Psoas muscle (tissue), 7 donors: ENCODE measurements at regions not wholly inside any gene's neighbourhood (a gene's known extent, or its start where the extent isn't known, plus 50 kb on each side); places are given as distances from the start of the nearest gene placed in this dataset.

Source experiments
- ATAC-seq, 4 donors: fragments of 200-7000 bp; cut with Tn5 transposase; one replicate each; pipeline ENCODE4 v1.9.1; 2020; ENCODE audit warnings: moderate library complexity in 3 of 4, mild to moderate bottlenecking in 2 of 4
- DNase-seq, 2 donors: peaks; one replicate each; pipeline ENCODE4 v3.0.0-alpha.2; 2020
- H3K27ac ChIP-seq: fragments of 200-600 bp; one replicate; pipeline ENCODE4 v1.8.0; 2022
- H3K27me3 ChIP-seq, 3 donors: fragments of 200-600 bp in 1 of 3; one replicate each; pipeline versions ENCODE4 v1.6.1 to v1.8.0; 2013 to 2022; ENCODE audit warnings: low read length in 2 of 3, mild to moderate bottlenecking in 2 of 3, moderate library complexity in 1 of 3; ENCODE audit not compliant: insufficient read depth in 3 of 3
- H3K36me3 ChIP-seq, 2 donors: fragments of 200-600 bp in 1 of 2; one replicate each; pipeline versions ENCODE4 v1.6.1 to v1.8.0; 2013 to 2022; ENCODE audit warnings: low read depth in 1 of 2, mild to moderate bottlenecking in 1 of 2, moderate library complexity in 1 of 2; ENCODE audit not compliant: insufficient read depth in 1 of 2
- H3K4me1 ChIP-seq: fragments of 200-600 bp; one replicate; pipeline ENCODE4 v1.8.0; 2022
- H3K4me3 ChIP-seq: fragments of 200-600 bp; one replicate; pipeline ENCODE4 v1.8.0; 2022; ENCODE audit warnings: mild to moderate bottlenecking
- H3K9me3 ChIP-seq: fragments of 200-600 bp; one replicate; pipeline ENCODE4 v1.8.0; 2022
- CTCF ChIP-seq: fragments of 200-600 bp; IDR thresholded peaks from one replicate; pipeline ENCODE4 v1.8.0; 2022; ENCODE audit warnings: antibody characterized with exemption
- WGBS, 3 donors: extraction: QIAGEN DNeasy Blood & Tissue Kit; methylation state at CpG; one replicate each; pipeline versions ENCODE4 v1.1.6 to v1.1.7; 2013; 5-methylcytosine and 5-hydroxymethylcytosine counted together
- intact Hi-C, 2 donors: fragments of 100-400 bp; cut with DNase I; formaldehyde crosslinking; loops; one replicate each; pipeline versions ENCODE4 v1.11.0 to v1.14.2; 2022
- donor health status: healthy with polysubstance abuse.
- donor health status: DM: no; HTN: no; CAD: no; lungs with moderate emphysema.
- donor health status: Bipolar disorder and iron deficiency.
- donor health status: healthy.
- donor health status: DM: yes; HTN: yes; CAD: no.
- donor health status: DM: no; HTN: no; CAD: no.
- donor health status: DM: yes; HTN: yes; CAD: no.

DNA sequence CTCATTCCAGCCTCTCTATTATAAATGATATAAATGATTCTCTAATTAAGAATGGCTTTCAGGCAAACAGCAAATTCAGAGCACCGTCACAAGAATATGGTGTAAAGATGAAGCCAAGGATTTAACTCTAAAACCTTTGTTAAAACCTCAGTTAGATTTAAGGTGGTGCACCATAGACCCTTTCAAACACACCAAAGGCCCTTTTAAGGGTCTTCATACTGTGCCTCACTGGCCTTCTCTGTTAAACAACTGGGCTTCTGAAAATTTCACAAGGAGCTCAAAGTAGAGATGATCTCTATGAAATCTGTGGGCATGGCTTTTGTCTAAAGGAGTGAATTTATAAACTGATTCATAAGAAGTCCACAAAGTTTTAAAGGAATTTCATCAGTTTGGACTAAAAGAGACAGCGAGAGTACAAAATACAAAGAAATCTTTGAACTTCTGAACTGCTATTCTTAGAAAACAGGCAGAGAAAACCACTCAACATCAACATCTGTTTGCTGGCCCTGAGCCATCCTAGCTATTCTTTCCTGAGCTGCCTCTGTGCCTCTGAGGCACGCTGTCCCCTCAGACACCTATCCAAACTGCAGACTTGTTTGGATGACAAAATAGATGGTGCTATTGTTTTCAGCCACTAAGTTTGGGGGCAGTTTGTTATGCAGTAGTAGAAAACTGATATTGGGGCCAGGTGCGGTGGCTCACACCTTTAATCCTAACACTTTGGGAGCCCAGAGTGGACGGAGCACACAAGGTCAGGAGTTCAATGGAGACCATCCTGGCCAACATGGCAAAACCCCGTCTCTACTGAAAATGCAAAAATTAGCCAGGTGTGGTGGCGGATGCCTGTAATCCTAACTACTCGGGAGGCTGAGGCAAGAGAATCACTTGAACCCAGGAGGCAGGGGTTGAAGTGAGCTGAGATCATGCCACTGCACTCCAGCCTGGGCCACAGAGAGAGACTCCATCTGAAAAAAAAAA is 72.9 kb upstream of the MYCN start:
- intact Hi-C loops, result no loop called here
- no peaks in the 10 kb centered on the region for H3K9me3 ChIP-seq
- 84 to 87% (median 87%) methylated on average over 8 of the region's 8 CpGs for WGBS, 3 donors
- ATAC-seq (no peak), DNase-seq (no peak)
- no peak for TF ChIP-seq CTCF
- H3K4me1 ChIP-seq, result no peaks in the 10 kb centered on the region
- H3K4me3 ChIP-seq, result no peak overlapping the region
- H3K27ac ChIP-seq, result no peak overlapping the region
- no peaks in the 10 kb centered on the region for H3K27me3 ChIP-seq
- no peaks in the 10 kb centered on the region for H3K36me3 ChIP-seq

DNA sequence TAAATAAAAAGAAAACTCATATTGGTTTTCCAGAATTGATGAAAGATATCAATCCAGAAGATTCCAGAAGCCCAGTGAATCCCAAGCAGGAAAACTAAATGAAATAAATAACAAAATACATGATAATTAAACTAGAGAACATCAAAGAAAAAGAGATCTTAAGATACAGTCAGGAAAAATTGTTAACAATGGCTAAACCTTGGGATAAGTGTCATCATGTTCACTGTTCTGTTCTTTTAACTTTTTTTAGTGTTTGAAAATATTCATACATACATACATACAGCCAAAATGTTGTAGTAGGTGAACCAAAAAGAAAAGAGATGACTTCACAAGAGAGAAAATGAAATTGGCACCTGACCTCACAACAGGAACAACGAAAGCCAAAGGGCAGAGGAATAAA is 72.2 kb upstream of the MYCN start:
- Histone ChIP-seq H3K9me3 (no peaks in the 10 kb centered on the region), H3K27me3 (no peaks in the 10 kb centered on the region), H3K4me1 (no peaks in the 10 kb centered on the region), H3K27ac (no peak overlapping the region), H3K36me3 (no peaks in the 10 kb centered on the region), H3K4me3 (no peak overlapping the region)
- DNase-seq (no peak), ATAC-seq (no peak)
- intact Hi-C loops, result no loop called here
- 88 to 96% (median 94%) methylated on average over 1 of the region's 1 CpG for WGBS, 3 donors
- TF ChIP-seq CTCF, result no peak

DNA sequence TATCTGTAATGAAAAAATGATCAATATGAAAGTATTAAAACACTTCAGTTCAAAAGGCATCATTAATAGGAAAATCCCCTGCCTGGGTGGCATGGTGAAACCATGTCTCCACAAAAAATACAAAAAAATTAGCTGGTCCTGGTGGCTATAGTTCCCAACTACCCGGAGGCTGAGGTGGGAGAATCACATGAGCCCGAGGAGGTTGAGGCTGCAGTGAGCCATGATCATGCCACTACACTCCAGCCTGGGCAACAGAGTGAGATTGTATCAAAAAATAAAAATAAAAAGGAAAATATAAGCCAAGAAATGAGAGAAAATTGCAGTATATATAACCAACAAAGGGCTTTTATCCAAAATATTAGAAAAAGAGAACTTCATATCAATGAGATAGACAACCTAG is 71.6 kb upstream of the MYCN start:
- intact Hi-C loops, result no loop called here
- Histone ChIP-seq H3K4me1 (no peaks in the 10 kb centered on the region), H3K9me3 (no peaks in the 10 kb centered on the region), H3K27ac (no peak overlapping the region), H3K36me3 (no peaks in the 10 kb centered on the region), H3K4me3 (no peak overlapping the region), H3K27me3 (no peaks in the 10 kb centered on the region)
- TF ChIP-seq CTCF, result no peak
- DNase-seq, result no peak
- no peak for ATAC-seq
- 94 to 96% (median 94%) methylated on average over 2 of the region's 2 CpGs for WGBS, 3 donors

DNA sequence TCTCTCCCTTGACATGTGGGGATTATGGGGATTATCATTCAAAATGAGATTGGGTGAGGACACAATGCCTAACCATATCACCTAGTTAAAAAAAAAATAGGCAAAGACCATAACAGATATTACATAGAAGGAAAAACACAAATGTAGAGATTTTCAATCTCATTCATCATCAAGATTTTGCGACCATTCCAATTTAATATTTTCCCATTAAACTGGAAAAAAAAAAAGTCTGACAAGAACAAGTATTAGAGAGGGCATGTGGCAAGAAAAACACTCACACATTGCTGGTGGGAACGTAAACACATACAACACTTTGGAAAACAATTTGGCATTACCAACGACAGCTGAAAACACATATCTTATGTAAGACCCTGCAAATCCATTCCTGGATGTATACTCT is 71.0 kb upstream of the MYCN start:
- TF ChIP-seq CTCF, result no peak

More for the DNA sequence above, 71.0 kb upstream of the MYCN start:
- WGBS, 3 donors, result 74 to 79% (median 78%) methylated on average over 3 of the region's 3 CpGs
- Histone ChIP-seq H3K4me3 (no peak overlapping the region), H3K36me3 (no peaks in the 10 kb centered on the region), H3K27ac (no peak overlapping the region), H3K9me3 (no peaks in the 10 kb centered on the region), H3K4me1 (no peaks in the 10 kb centered on the region), H3K27me3 (no peaks in the 10 kb centered on the region)
- ATAC-seq, result no peak
- intact Hi-C loops, result no loop called here
- no peak for DNase-seq
